ENCODE measurements at regions not wholly inside any gene's neighbourhood (a gene's known extent, or its start where the extent isn't known, plus 50 kb on each side); places are given as distances from the start of the nearest gene placed in this dataset.

- FAIRE-seq: no peak
- DNase-seq (ENCODE audit: low spot score): no peak
Observed at GRCh38 chr3:150035910-150036612, 65.4 kb upstream of the PFN2 start.

- DNase-seq (ENCODE audit: low spot score) (no peak), FAIRE-seq (no peak)
Observed at GRCh38 chr3:150035301-150035779, 64.6 kb upstream of the PFN2 start.

DNA sequence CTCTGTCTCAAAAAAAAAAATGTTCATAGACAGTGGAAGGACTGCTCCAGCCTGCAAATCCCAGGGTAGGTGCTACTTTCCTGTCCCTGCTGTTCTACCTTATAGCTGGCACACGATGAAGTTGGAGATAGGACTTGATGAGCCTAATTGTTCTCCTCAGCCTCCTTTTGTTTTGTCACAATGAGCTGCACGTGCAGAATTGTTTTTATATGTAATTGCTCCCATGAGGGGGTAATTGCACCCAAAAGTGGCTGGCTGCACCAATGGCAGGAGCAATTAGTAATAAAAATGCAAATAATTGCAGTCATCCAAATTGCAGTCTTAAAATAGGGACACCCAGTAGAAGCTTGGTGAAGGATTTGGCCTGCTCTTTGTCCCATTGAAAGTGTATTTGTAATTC lies 63.0 kb upstream of the PFN2 start:
- FAIRE-seq (no peak), DNase-seq (ENCODE audit: low spot score) (no peak)

DNA sequence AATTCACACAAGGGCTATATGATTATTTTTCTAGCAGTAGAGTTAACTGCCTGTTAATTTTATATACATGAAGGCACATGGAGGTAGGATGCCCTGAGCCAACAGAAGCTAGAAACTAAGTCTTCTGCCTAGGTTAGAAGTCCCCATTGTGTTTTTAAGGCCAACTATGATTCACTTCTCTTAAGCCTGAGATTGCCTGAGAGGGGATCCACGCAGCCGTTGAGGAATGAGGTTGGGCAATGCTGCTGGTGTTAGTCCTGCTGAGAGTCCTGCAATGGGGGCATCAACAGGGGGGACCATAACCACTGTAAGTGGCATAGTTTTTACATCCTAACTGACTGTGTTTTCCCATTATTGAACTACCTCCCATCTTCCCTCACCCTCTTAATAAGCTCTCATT lies 60.1 kb upstream of the PFN2 start:
- FAIRE-seq (no peak), DNase-seq (ENCODE audit: low spot score) (no peak)

GRCh38 chr3:150023239-150023636 lies 52.5 kb upstream of the PFN2 start:
- DNase-seq (ENCODE audit: low spot score) (no peak), FAIRE-seq (no peak)

GRCh38 chr3:150022381-150023238 lies 51.9 kb upstream of the PFN2 start:
- FAIRE-seq (no peak), DNase-seq (ENCODE audit: low spot score) (peak; percentile 17)

DNA sequence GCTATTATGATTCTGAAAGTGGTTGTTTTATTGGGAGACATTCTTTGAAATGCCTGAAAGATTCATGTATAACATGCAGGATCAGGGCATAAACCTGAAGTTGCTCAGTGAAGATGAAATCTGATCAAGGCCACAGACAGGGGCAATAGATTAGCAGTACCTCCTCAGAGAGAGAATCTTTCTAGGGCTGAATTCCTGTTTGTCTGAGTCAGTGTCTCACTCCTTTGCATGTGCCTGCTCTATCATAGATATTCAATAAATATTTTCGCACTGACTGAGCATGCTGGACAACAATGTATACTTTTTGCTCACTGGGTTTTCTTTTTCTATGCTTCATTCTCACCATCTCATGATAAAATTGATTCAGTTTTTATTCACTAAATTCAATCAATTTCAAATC lies 49.8 kb upstream of the PFN2 start:
- FAIRE-seq (no peak), DNase-seq (ENCODE audit: low spot score) (no peak)

All from RCC 7860 (cell line).